AG20443 (cell line): ENCODE measurements at regions not wholly inside any gene's neighbourhood (a gene's known extent, or its start where the extent isn't known, plus 50 kb on each side); places are given as distances from the start of the nearest gene placed in this dataset.

ENCODE experiments used
- DNase-seq: peaks from one replicate; pipeline ENCODE4 v3.0.0; 2012; ENCODE audit warnings: low spot score, mixed read lengths

- DNase-seq = no peak
Measured at GRCh38 chr2:67241453-67241852, 155.7 kb upstream of the ETAA1 start.

GRCh38 chr2:67242456-67242855 is 154.7 kb upstream of the ETAA1 start:
- no peak for DNase-seq

GRCh38 chr2:67243919-67244318 is 153.2 kb upstream of the ETAA1 start:
- DNase-seq = no peak

GRCh38 chr2:67246791-67247190 is 150.3 kb upstream of the ETAA1 start:
- no peak for DNase-seq

- DNase-seq = no peak
Measured at GRCh38 chr2:67251741-67252140, 145.4 kb upstream of the ETAA1 start.

- no peak for DNase-seq
Measured at GRCh38 chr2:67255933-67256615, 141.1 kb upstream of the ETAA1 start.

- DNase-seq = no peak
Measured at GRCh38 chr2:67256892-67257291, 140.2 kb upstream of the ETAA1 start.

GRCh38 chr2:67258122-67258521 is 139.0 kb upstream of the ETAA1 start:
- DNase-seq = no peak

- DNase-seq = no peak
Measured at GRCh38 chr2:67258831-67259230, 138.3 kb upstream of the ETAA1 start.

- DNase-seq = peak; percentile 31
Measured at GRCh38 chr2:67259556-67260342, 137.4 kb upstream of the ETAA1 start.

GRCh38 chr2:67260343-67261277 is 136.5 kb upstream of the ETAA1 start:
- DNase-seq = peak; percentile 90

- no peak for DNase-seq
Measured at GRCh38 chr2:67267241-67267640, 129.9 kb upstream of the ETAA1 start.

GRCh38 chr2:67268797-67269196 is 128.3 kb upstream of the ETAA1 start:
- DNase-seq = peak; percentile 32

GRCh38 chr2:67272195-67272594 is 124.9 kb upstream of the ETAA1 start:
- DNase-seq = no peak

- no peak for DNase-seq
Measured at GRCh38 chr2:67277450-67277849, 119.7 kb upstream of the ETAA1 start.

GRCh38 chr2:67281101-67281500 is 116.0 kb upstream of the ETAA1 start:
- no peak for DNase-seq

- DNase-seq = no peak
Measured at GRCh38 chr2:67283641-67284040, 113.5 kb upstream of the ETAA1 start.

GRCh38 chr2:67286981-67287759 is 110.0 kb upstream of the ETAA1 start:
- no peak for DNase-seq

GRCh38 chr2:67289271-67289670 is 107.9 kb upstream of the ETAA1 start:
- no peak for DNase-seq

- DNase-seq = no peak
Measured at GRCh38 chr2:67289921-67290371, 107.2 kb upstream of the ETAA1 start.

GRCh38 chr2:67290451-67291290 is 106.5 kb upstream of the ETAA1 start:
- peak; percentile 50 for DNase-seq
